ENCODE measurements at regions not wholly inside any gene's neighbourhood (a gene's known extent, or its start where the extent isn't known, plus 50 kb on each side); places are given as distances from the start of the nearest gene placed in this dataset.
A peak's percentile ranks its signal among the peaks of the same experiment; 100 is the strongest.
"Not testable (repeated sequence)": the region's sequence is repeated elsewhere in the genome, so short reads cannot be mapped to it uniquely, and the experiment has no call there.

DNA sequence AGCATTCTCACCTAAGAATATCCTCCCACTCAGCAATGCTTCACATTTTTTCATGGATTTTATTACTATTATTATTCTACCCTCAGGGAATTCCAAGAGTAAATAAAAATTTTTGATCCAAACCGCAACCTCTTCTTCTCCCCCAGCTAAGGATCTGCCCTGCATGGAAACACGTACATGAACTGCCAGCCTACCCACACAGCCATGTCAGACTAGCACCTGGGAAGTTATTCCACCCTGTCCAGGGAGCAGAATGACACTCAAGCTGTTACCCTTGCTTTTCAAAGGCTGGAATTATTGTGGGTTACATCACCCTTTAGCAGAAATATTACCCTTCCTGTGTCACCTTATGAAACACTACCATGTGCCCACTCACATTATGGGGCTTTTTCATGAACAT, 227.3 kb upstream of the USP15 start:
- H3K4me1 Mint-ChIP-seq (ENCODE audit: low read depth), result no peaks in the 10 kb centered on the region
- ATAC-seq, result no peak
- H3K9me3 Mint-ChIP-seq, result no peaks in the 10 kb centered on the region
- DNase-seq, result no peak
- H3K36me3 Mint-ChIP-seq (ENCODE audit: insufficient read depth), result no peaks in the 10 kb centered on the region
- H3K27me3 Mint-ChIP-seq (ENCODE audit: low read depth), result no peaks in the 10 kb centered on the region
- no peak overlapping the region for H3K4me3 Mint-ChIP-seq

DNA sequence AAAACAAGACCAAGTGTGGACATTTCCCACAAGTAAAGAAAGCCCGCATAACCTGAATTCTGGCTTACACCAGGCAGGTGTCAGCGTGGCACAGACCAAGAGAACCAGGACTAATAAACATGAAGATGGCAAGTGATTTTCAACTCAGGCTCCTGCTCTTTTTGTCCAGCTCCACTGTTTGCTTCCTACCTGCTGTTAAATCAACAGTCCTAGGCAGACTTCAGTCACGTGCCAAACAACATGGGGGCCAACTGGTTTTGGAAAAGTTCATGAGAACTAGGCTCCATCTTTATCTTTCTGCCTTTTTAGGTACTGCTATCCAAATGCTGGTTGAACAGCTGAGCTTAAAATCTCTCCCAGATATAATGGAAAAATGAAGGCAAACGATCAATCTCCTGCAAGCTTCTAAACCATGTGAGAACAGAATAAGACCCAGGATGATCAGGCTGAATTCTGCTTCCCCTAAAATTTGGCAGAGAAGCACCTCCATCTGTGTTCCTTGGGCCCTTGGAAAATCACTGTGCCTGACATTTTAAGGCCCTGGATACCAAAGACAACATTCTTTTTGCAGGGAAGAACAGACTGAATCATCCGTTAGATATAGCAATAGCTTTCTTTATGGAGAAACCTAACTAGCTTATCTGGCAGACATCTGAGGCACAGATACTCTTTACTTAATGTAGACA, 215.6 kb upstream of the USP15 start:
- peaks cover 3% of the 10 kb centered on the region for H3K9me3 Mint-ChIP-seq
- ATAC-seq (no peak), DNase-seq (no peak)
- H3K4me1 Mint-ChIP-seq (ENCODE audit: low read depth), result no peaks in the 10 kb centered on the region
- no peaks in the 10 kb centered on the region for H3K36me3 Mint-ChIP-seq (ENCODE audit: insufficient read depth)
- no peaks in the 10 kb centered on the region for H3K27me3 Mint-ChIP-seq (ENCODE audit: low read depth)
- H3K4me3 Mint-ChIP-seq, result no peak overlapping the region

DNA sequence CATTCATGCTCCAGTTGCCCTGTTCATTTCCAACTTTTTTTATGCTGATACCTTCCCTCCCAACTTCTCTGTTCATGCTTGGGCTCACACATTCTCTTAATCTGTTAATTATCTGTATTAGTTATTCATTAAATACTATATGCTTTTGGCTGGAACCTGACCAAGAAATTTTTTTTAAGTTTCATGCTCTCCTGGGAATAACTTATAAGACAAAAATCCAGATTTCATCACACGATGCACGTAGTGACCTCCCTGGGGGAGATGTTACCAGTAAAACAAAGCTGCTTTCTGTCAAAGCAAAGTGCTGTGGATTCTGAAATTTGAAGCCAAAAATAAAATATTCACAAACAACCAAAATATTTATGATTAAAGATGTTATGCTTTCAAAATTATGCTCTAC, 215.0 kb upstream of the USP15 start:
- no peak overlapping the region for H3K4me3 Mint-ChIP-seq
- no peak for DNase-seq
- H3K9me3 Mint-ChIP-seq, result peaks cover 3% of the 10 kb centered on the region
- H3K36me3 Mint-ChIP-seq (ENCODE audit: insufficient read depth), result no peaks in the 10 kb centered on the region
- no peaks in the 10 kb centered on the region for H3K4me1 Mint-ChIP-seq (ENCODE audit: low read depth)
- H3K27me3 Mint-ChIP-seq (ENCODE audit: low read depth), result no peaks in the 10 kb centered on the region
- ATAC-seq, result no peak

DNA sequence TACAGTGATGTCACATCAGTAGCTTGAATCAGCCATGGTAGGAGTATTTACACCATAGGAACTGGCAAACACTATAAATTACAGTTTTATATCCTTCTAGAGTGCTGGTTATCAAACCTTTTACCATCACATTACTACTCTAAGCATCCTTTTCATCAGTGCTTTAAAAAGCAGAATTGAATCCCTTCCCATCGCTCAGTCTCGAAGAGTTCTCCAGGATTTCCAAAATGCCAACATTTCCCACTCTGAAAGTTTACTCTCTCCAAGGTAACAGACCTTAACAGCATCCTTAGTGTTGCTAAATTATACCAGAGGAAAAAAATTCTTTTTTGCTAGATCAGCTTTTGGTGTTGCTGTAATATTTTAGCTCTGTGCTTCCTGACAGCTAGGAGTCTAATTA, 209.4 kb upstream of the USP15 start:
- Mint-ChIP-seq H3K4me3 (no peak overlapping the region), H3K36me3 (ENCODE audit: insufficient read depth) (no peaks in the 10 kb centered on the region), H3K9me3 (no peaks in the 10 kb centered on the region), H3K4me1 (ENCODE audit: low read depth) (no peaks in the 10 kb centered on the region), H3K27me3 (ENCODE audit: low read depth) (no peaks in the 10 kb centered on the region)
- DNase-seq (no peak), ATAC-seq (no peak)

DNA sequence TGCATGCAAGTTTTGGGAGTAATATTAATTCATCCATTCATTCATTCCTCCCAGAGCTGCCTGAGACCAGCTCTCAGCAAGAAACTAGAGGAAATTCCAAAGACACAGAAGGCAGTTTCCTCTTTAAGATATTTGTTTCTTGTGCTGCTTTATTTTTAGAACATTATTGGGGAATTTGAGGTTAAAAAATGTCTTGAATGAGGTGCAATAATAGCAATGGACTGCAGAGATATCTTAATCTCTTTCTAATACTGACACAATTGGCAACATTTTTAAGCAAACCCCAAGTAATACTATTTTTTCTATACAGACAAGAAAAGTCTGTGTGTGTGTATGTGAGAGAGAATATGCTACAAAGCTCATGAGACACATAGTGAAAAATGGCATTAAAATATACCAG, 190.2 kb upstream of the USP15 start:
- H3K4me3 Mint-ChIP-seq, result no peak overlapping the region
- no peaks in the 10 kb centered on the region for H3K9me3 Mint-ChIP-seq
- H3K36me3 Mint-ChIP-seq (ENCODE audit: insufficient read depth), result no peaks in the 10 kb centered on the region
- DNase-seq, result no peak
- H3K27me3 Mint-ChIP-seq (ENCODE audit: low read depth), result peaks cover 2% of the 10 kb centered on the region
- H3K4me1 Mint-ChIP-seq (ENCODE audit: low read depth), result no peaks in the 10 kb centered on the region
- ATAC-seq, result no peak

DNA sequence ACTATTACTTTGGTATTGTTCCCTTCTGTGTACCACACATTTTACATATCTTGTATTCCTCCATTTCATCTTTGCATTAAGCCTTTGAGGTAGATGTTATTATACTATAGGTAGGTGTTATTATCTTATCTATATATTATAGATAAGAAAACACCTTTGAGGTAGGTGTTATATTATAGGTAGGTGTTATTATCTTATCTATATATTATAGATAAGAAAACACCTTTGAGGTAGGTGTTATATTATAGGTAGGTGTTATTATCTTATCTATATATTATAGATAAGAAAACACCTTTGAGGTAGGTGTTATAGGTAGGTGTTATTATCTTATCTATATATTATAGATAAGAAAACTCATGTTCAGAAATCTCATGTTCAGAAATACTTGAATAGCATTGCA, 187.0 kb upstream of the USP15 start:
- not testable (repeated sequence) for H3K4me1 Mint-ChIP-seq (ENCODE audit: low read depth); H3K9me3 Mint-ChIP-seq; H3K36me3 Mint-ChIP-seq (ENCODE audit: insufficient read depth); H3K4me3 Mint-ChIP-seq; H3K27me3 Mint-ChIP-seq (ENCODE audit: low read depth); DNase-seq; ATAC-seq

DNA sequence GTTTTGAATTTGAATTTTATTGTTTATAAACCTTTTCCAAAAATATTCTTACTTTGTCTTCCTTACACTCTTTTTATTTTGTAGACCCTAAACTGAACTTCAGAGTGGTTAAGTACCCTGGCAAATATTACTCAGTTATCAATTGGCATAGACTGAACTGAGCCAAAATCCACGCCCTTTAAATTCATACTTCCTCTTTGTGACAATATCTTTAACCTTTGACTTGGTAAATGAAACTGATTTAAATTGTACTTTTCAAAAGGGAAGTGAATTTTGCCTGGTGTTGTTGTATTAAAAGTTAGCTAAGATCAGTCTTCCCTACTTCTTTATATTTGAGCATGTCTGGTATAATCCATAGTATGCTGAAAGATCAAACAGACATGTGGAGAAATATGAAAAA, 184.3 kb upstream of the USP15 start:
- H3K4me1 Mint-ChIP-seq (ENCODE audit: low read depth), result no peaks in the 10 kb centered on the region
- H3K4me3 Mint-ChIP-seq, result no peak overlapping the region

DNA sequence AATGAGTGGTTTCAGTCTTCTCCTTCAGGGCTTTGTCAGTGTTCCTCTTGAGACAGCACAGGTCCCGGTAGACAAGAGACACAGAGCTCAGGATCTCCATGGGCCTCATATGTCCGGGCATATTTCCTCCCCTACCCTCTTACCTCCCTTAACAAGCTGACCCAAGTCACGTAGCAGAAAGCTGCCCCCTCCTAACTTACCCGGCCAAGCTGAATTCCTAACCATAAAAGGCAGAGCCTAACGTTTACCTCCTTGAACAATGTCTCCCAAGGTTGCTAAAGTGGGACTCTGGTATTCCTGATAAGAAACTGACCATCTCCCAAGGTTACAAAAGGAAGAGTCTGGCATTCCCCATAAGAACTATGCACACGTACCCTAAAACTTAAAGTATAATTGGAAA, 182.2 kb upstream of the USP15 start:
- Mint-ChIP-seq H3K4me1 (ENCODE audit: low read depth) (no peaks in the 10 kb centered on the region), H3K9me3 (no peaks in the 10 kb centered on the region), H3K4me3 (no peak overlapping the region), H3K36me3 (ENCODE audit: insufficient read depth) (no peaks in the 10 kb centered on the region), H3K27me3 (ENCODE audit: low read depth) (peaks cover 5% of the 10 kb centered on the region)
- DNase-seq (no peak), ATAC-seq (no peak)

More for the DNA sequence above, 184.3 kb upstream of the USP15 start:
- DNase-seq (no peak), ATAC-seq (no peak)
- Mint-ChIP-seq H3K9me3 (no peaks in the 10 kb centered on the region), H3K27me3 (ENCODE audit: low read depth) (peaks cover 5% of the 10 kb centered on the region), H3K36me3 (ENCODE audit: insufficient read depth) (no peaks in the 10 kb centered on the region)

DNA sequence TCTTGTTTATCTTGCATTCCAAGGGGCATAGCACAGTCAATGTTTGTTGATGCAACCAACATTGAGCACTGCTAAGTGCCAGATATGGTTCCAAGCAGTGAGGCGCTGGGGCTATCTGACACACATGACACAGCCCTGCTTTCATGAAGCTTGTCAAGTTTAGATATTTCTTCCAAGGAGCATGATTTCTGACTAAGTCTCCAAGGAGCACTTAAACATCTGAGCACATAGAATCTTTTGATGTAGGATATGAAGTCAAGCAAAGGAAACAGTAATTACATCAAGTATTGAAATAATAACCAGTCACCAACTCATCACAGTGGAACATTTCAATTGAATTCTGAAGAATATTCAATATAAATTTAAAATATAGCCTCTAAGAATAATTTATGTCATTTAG, 177.8 kb upstream of the USP15 start:
- peaks cover 2% of the 10 kb centered on the region for H3K27me3 Mint-ChIP-seq (ENCODE audit: low read depth)
- no peak overlapping the region for H3K4me3 Mint-ChIP-seq
- peaks cover 7% of the 10 kb centered on the region for H3K9me3 Mint-ChIP-seq
- ATAC-seq (no peak), DNase-seq (no peak)
- H3K4me1 Mint-ChIP-seq (ENCODE audit: low read depth), result no peaks in the 10 kb centered on the region
- H3K36me3 Mint-ChIP-seq (ENCODE audit: insufficient read depth), result no peaks in the 10 kb centered on the region

DNA sequence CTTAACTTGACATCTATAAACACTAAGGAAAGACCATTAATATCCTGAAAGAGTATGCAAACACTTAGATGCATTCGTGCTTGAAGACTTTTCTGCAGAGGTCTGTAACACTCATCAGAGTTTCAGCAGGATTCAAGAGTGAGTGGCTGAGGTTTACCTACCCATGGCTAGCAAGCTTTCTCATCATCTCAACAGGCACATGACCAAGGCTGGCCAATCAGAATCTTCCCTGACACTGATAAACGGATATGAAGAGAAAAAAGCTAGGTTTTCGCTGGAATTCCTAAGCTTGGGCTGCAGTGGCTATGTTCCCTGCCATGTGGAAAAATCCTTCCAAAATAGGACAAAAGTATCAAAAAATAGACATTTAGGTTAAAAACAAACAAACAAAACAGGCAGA, 162.1 kb upstream of the USP15 start:
- ATAC-seq (no peak), DNase-seq (no peak)
- no peak overlapping the region for H3K4me3 Mint-ChIP-seq
- no peaks in the 10 kb centered on the region for H3K4me1 Mint-ChIP-seq (ENCODE audit: low read depth)
- no peaks in the 10 kb centered on the region for H3K27me3 Mint-ChIP-seq (ENCODE audit: low read depth)
- no peaks in the 10 kb centered on the region for H3K36me3 Mint-ChIP-seq (ENCODE audit: insufficient read depth)
- H3K9me3 Mint-ChIP-seq, result no peaks in the 10 kb centered on the region

DNA sequence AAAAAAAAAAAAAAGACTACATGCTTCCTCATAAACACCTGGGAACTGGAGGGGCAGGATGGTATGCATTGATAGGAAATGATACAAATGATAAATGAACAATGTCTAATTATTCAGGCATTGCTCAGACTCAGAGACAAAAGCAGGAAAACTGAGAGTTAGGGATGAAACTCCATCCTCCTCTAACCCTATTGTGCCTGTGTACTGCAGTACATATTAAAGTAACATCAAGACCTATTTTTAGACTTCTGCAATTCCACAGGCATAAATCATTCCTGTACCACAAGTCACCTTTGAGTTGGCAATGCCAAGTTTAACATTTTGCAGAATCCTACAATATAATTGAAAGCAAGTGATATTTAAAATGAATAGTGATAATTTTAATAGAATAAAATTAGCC, 156.5 kb upstream of the USP15 start:
- no peak overlapping the region for H3K4me3 Mint-ChIP-seq
- no peak for ATAC-seq

DNA sequence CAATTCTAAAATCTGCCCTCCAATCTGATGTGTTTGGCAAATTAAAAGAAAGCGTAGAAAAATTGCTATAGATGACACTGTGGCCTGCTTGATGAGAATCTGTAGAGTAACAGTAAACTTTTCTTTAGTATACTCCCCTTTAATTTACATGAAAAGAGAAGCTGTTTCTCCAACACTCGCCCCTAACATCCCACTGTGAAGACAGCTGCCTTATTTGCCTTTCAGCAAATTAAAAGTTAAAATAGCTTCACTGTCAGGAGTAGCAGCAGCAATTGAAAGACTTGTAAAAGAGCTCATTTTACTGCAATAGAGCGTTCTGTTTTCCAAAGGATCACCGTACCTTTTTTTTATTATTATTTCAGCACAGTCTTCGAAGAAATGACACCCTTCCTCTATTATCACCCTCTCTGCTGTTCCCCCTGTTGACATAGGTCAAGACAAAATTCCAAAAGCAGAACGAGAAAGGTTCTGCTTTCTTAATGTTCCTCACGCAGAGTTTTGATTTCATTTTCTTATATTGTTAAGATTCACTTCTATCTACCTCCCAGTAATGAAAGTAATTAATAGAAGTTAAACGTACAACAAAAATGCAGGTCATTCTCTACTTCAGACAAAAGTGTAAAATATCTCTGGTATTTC, 153.5 kb upstream of the USP15 start:
- Mint-ChIP-seq H3K4me3 (no peak overlapping the region), H3K9me3 (peaks cover 8% of the 10 kb centered on the region), H3K4me1 (ENCODE audit: low read depth) (no peaks in the 10 kb centered on the region), H3K36me3 (ENCODE audit: insufficient read depth) (no peaks in the 10 kb centered on the region), H3K27me3 (ENCODE audit: low read depth) (no peaks in the 10 kb centered on the region)
- DNase-seq (no peak), ATAC-seq (no peak)

More for the DNA sequence above, 156.5 kb upstream of the USP15 start:
- no peaks in the 10 kb centered on the region for H3K36me3 Mint-ChIP-seq (ENCODE audit: insufficient read depth)
- no peaks in the 10 kb centered on the region for H3K4me1 Mint-ChIP-seq (ENCODE audit: low read depth)
- no peak for DNase-seq
- H3K9me3 Mint-ChIP-seq, result no peaks in the 10 kb centered on the region
- no peaks in the 10 kb centered on the region for H3K27me3 Mint-ChIP-seq (ENCODE audit: low read depth)

DNA sequence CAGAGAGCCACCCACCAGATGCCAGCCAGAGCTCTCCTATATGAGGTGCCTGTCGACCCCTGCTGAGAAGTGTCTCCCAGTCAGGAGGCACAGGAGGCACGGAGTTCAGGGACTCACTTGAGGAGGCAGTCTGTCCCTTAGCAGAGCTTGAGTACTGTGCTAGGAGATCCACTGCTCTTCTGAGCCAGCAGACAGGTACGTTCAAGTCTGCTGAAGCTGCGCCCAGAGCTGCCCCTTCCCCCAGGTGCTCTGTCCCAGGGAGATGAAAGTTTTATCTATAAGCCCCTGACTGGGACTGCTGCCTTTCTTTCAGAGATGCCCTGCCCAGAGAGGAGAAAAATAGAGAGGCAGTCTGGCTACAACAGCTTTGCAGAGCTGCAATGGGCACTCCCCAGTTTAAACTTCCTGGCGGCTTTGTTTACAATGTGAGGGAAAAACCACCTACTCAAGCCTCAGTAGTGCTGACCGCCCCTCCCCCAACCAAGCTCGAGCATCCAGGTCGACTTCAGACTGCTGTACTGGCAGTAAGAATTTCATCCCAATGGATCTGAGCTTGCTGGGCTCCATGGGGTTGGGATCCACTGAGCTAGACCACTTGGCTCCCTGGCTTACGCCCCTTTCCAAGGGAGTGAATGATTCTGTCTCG, 146.7 kb upstream of the USP15 start:
- Mint-ChIP-seq H3K4me1 (ENCODE audit: low read depth) (no peaks in the 10 kb centered on the region), H3K4me3 (no peak overlapping the region), H3K27me3 (ENCODE audit: low read depth) (peaks cover 7% of the 10 kb centered on the region), H3K9me3 (peaks cover 8% of the 10 kb centered on the region), H3K36me3 (ENCODE audit: insufficient read depth) (no peaks in the 10 kb centered on the region)
- ATAC-seq (no peak), DNase-seq (no peak)

DNA sequence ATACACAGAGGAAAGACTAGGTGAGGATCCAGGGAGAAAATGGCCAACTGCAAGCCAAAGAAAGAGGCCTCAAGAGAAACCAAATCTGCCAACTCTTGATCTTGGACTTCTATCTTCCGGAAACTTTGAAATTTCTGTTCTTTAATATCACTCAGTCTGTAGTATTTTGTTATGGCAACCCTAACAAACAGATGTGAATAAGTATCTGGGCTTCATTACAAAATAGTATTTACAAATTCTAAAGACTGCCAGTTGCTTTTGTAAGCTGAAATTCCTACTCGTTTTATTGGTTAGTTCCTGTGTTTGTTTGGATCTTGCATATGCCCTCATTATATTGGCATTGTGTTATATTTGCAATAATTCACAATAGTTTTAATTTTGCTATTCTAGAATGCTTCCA, 143.2 kb upstream of the USP15 start:
- DNase-seq, result no peak
- Mint-ChIP-seq H3K4me1 (ENCODE audit: low read depth) (no peaks in the 10 kb centered on the region), H3K36me3 (ENCODE audit: insufficient read depth) (no peaks in the 10 kb centered on the region), H3K9me3 (no peaks in the 10 kb centered on the region), H3K4me3 (no peak overlapping the region), H3K27me3 (ENCODE audit: low read depth) (peaks cover 7% of the 10 kb centered on the region)
- no peak for ATAC-seq

DNA sequence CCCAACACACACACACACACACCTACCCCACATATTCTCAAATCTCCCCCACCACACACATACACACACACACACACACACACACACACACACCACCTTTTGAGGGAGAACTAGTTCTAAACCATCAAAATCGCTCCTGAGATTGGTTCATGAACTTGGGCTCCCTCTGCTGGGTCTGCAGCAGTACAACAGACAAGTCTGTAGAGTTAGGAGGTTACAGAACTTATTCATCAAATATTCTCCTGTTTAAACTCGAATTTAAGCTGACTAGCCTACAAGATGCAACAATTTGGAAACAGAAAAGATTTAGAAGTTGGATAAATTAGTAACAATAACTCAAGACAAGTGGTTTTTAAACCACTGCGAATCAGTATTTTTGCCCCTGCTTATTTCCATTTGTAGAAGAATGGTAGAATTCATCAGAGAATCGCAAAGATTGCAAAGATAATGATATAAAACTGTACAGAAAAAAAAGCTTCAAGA, 136.4 kb upstream of the USP15 start:
- Mint-ChIP-seq H3K9me3 (no peaks in the 10 kb centered on the region), H3K27me3 (ENCODE audit: low read depth) (no peaks in the 10 kb centered on the region)
- peak; percentile 11 for DNase-seq

More for the DNA sequence above, 136.4 kb upstream of the USP15 start:
- Mint-ChIP-seq H3K36me3 (ENCODE audit: insufficient read depth) (no peaks in the 10 kb centered on the region), H3K4me1 (ENCODE audit: low read depth) (no peaks in the 10 kb centered on the region), H3K4me3 (no peak overlapping the region)
- peak; percentile 54 to 69 for ATAC-seq

Data from activated T-cell treated with anti-CD3 and anti-CD28 coated beads, Interleukin-2, amount 50 U/mL, for 4 hours (primary cell).